WTC11 (cell line): ENCODE measurements at regions not wholly inside any gene's neighbourhood (a gene's known extent, or its start where the extent isn't known, plus 50 kb on each side); places are given as distances from the start of the nearest gene placed in this dataset.

Source experiments
- ATAC-seq: fragments of 200-7000 bp; cut with Tn5 transposase; 2 replicates; pipeline ENCODE4 v1.10.0; 2021; ENCODE audit warnings: mild to moderate bottlenecking, moderate library complexity
- CTCF ChIA-PET: fragments of 300-600 bp; sonication (Branson Sonifier 250); formaldehyde crosslinking; loops from one replicate; lab custom pipeline; 2021; ENCODE audit warnings: antibody characterized with exemption; lab: Charles Lee
- POLR2A ChIA-PET: fragments of 350-600 bp; sonication (Branson Sonifier 250); formaldehyde crosslinking; loops from one replicate; lab custom pipeline; 2021; ENCODE audit warnings: antibody characterized with exemption; lab: Charles Lee
- DNase-seq: peaks from one replicate; pipeline ENCODE4 v3.0.0; 2021; ENCODE audit warnings: low spot score
- H3K27ac Mint-ChIP-seq: 2 replicates; pipeline ENCODE4 v1.8.0; 2021; ENCODE audit warnings: mixed read lengths
- H3K27me3 Mint-ChIP-seq: 2 replicates; pipeline ENCODE4 v1.8.0; 2021; ENCODE audit warnings: low read depth, mild to moderate bottlenecking, moderate library complexity, mixed read lengths
- H3K36me3 Mint-ChIP-seq: 2 replicates; pipeline ENCODE4 v1.8.0; 2021; ENCODE audit warnings: mixed read lengths
- H3K4me1 Mint-ChIP-seq: 2 replicates; pipeline ENCODE4 v1.8.0; 2022; ENCODE audit warnings: mixed read lengths
- H3K4me3 Mint-ChIP-seq: 2 replicates; pipeline ENCODE4 v1.8.0; 2021; ENCODE audit warnings: mild to moderate bottlenecking, moderate library complexity, mixed read lengths
- H3K9me3 Mint-ChIP-seq: 2 replicates; pipeline ENCODE4 v1.8.0; 2021; ENCODE audit warnings: mixed read lengths
- ATF1 ChIP-seq: sonication (generic); formaldehyde crosslinking; IDR thresholded peaks from 2 replicates; pipeline ENCODE4 v1.8.1; 2023; ENCODE audit warnings: mild to moderate bottlenecking, moderate library complexity, missing genetic modification reagents
- ATF6 ChIP-seq: sonication (generic); formaldehyde crosslinking; IDR thresholded peaks from 2 replicates; pipeline ENCODE4 v1.8.1; 2023; ENCODE audit warnings: mild to moderate bottlenecking, missing genetic modification reagents
- CREB1 ChIP-seq: sonication (generic); formaldehyde crosslinking; IDR thresholded peaks from 2 replicates; pipeline ENCODE4 v1.8.0; 2023; ENCODE audit warnings: mild to moderate bottlenecking, missing genetic modification reagents
- CREM ChIP-seq: sonication (generic); formaldehyde crosslinking; IDR thresholded peaks from 2 replicates; pipeline ENCODE4 v1.8.1; 2022; ENCODE audit warnings: mild to moderate bottlenecking, missing genetic modification reagents, moderate library complexity
- CTCF ChIP-seq: fragments of 200-600 bp; IDR thresholded peaks from 2 replicates; pipeline ENCODE4 v1.8.0; 2022; ENCODE audit warnings: antibody characterized with exemption
- E2F5 ChIP-seq: sonication (generic); formaldehyde crosslinking; IDR thresholded peaks from 2 replicates; pipeline ENCODE4 v1.8.1; 2022; ENCODE audit warnings: mild to moderate bottlenecking, moderate library complexity, missing genetic modification reagents
- ELF4 ChIP-seq: sonication (generic); formaldehyde crosslinking; IDR thresholded peaks from 2 replicates; pipeline ENCODE4 v1.8.1; 2022; ENCODE audit warnings: low read depth, mild to moderate bottlenecking, moderate library complexity, missing genetic modification reagents
- ERG ChIP-seq: fragments of 250-450 bp; sonication (Bioruptor Pico); IDR thresholded peaks from 2 replicates; pipeline ENCODE4 v1.8.0; 2021; ENCODE audit warnings: mild to moderate bottlenecking
- HMGA2 ChIP-seq: fragments of 250-450 bp; sonication (Bioruptor Pico); IDR thresholded peaks from 2 replicates; pipeline ENCODE4 v1.4.0; 2021; ENCODE audit warnings: mild to moderate bottlenecking, moderate library complexity
- IRF1 ChIP-seq: sonication (generic); formaldehyde crosslinking; IDR thresholded peaks from 2 replicates; pipeline ENCODE4 v1.8.0; 2023; ENCODE audit warnings: missing genetic modification reagents
- IRF2 ChIP-seq: sonication (generic); formaldehyde crosslinking; IDR thresholded peaks from 2 replicates; pipeline ENCODE4 v1.8.0; 2022; ENCODE audit warnings: low read depth, missing genetic modification reagents, borderline replicate concordance
- NFATC4 ChIP-seq: fragments of 250-450 bp; sonication (Bioruptor Pico); IDR thresholded peaks from 2 replicates; pipeline ENCODE4 v1.9.0; 2021; ENCODE audit warnings: mild to moderate bottlenecking
- NR3C1 ChIP-seq: sonication (generic); formaldehyde crosslinking; conservative IDR thresholded peaks from 2 replicates; pipeline ENCODE4 v1.8.1; 2023; ENCODE audit warnings: low read depth, mild to moderate bottlenecking, missing genetic modification reagents
- PRDM15 ChIP-seq: sonication (generic); formaldehyde crosslinking; IDR thresholded peaks from 2 replicates; pipeline ENCODE4 v1.8.0; 2022; ENCODE audit warnings: missing genetic modification reagents
- SOX15 ChIP-seq: fragments of 250-450 bp; sonication (Bioruptor Pico); IDR thresholded peaks from 2 replicates; pipeline ENCODE4 v1.9.0; 2021; ENCODE audit warnings: mild to moderate bottlenecking
- TEAD4 ChIP-seq: sonication (generic); formaldehyde crosslinking; IDR thresholded peaks from 2 replicates; pipeline ENCODE4 v1.8.0; 2022; ENCODE audit warnings: mild to moderate bottlenecking, missing genetic modification reagents
- ZNF219 ChIP-seq: sonication (generic); formaldehyde crosslinking; IDR thresholded peaks from 2 replicates; pipeline ENCODE4 v1.8.0; 2023; ENCODE audit warnings: missing genetic modification reagents, mild to moderate bottlenecking, borderline replicate concordance
- ZNF416 ChIP-seq: fragments of 250-450 bp; sonication (Bioruptor Pico); IDR thresholded peaks from 2 replicates; pipeline ENCODE4 v1.9.0; 2021; ENCODE audit warnings: mild to moderate bottlenecking, inconsistent platforms

- Mint-ChIP-seq H3K4me1 (peaks cover 4% of the 10 kb centered on the region; the same call in 1 of the 2 replicates), H3K36me3 (no peaks in the 10 kb centered on the region; the same call in 1 of the 2 replicates), H3K9me3 (peaks cover 25% of the 10 kb centered on the region), H3K27ac (no peak overlapping the region), H3K4me3 (no peak overlapping the region), H3K27me3 (no peaks in the 10 kb centered on the region; the same call in 1 of the 2 replicates)
- TF ChIP-seq TEAD4 (CRISPR knock-in tag) (no peak), CREB1 (CRISPR knock-in tag) (no peak), HMGA2 (CRISPR knock-in tag) (no peak), IRF2 (CRISPR knock-in tag) (no peak), ATF6 (no peak), ZNF416 (CRISPR knock-in tag) (no peak)
- CTCF ChIA-PET: no interaction called here
- no peak for DNase-seq
- no peak for ATAC-seq
- POLR2A ChIA-PET: no interaction called here
Observed at GRCh38 chr14:48490756-48491155, 815.4 kb upstream of the MDGA2 start.

GRCh38 chr14:48473944-48474343, 798.5 kb upstream of the MDGA2 start:
- no peaks in the 10 kb centered on the region for H3K4me1 Mint-ChIP-seq
- H3K27ac Mint-ChIP-seq: no peak overlapping the region
- no peak for DNase-seq
- peaks cover 11% of the 10 kb centered on the region for H3K36me3 Mint-ChIP-seq
- H3K4me3 Mint-ChIP-seq: no peak overlapping the region
- ATAC-seq: no peak
- ChIA-PET CTCF (no interaction called here), POLR2A (no interaction called here)
- peaks cover 26% of the 10 kb centered on the region for H3K9me3 Mint-ChIP-seq
- no peak for TF ChIP-seq TEAD4 (CRISPR knock-in tag)
- no peaks in the 10 kb centered on the region; the same call in 1 of the 2 replicates for H3K27me3 Mint-ChIP-seq

GRCh38 chr14:48456051-48456450, 780.6 kb upstream of the MDGA2 start:
- no peak for TF ChIP-seq ATF6
- no peak for TF ChIP-seq IRF1 (CRISPR knock-in tag)
- no peak for TF ChIP-seq PRDM15 (CRISPR knock-in tag)
- no peak for TF ChIP-seq ATF1 (CRISPR knock-in tag)
- no peak for TF ChIP-seq ZNF219 (CRISPR knock-in tag)
- no peak for TF ChIP-seq CREM (CRISPR knock-in tag)
- TF ChIP-seq NR3C1 (CRISPR knock-in tag): no peak
- TF ChIP-seq SOX15 (CRISPR knock-in tag): no peak
- no peak for TF ChIP-seq ELF4 (CRISPR knock-in tag)
- TF ChIP-seq ERG: no peak
- TF ChIP-seq E2F5 (CRISPR knock-in tag): no peak
- TF ChIP-seq NFATC4 (CRISPR knock-in tag): no peak
- TF ChIP-seq CTCF: no peak
- TF ChIP-seq, all 79 proteins: peak for 0
- no peak overlapping the region for H3K4me3 Mint-ChIP-seq
- no peak overlapping the region for H3K27ac Mint-ChIP-seq
- no peaks in the 10 kb centered on the region for H3K4me1 Mint-ChIP-seq
- DNase-seq (no peak), ATAC-seq (no peak)
- ChIA-PET CTCF (no interaction called here), POLR2A (no interaction called here)
- peaks cover 5% of the 10 kb centered on the region for H3K9me3 Mint-ChIP-seq
- no peaks in the 10 kb centered on the region; the same call in 1 of the 2 replicates for H3K36me3 Mint-ChIP-seq
- H3K27me3 Mint-ChIP-seq: no peaks in the 10 kb centered on the region; the same call in 1 of the 2 replicates
